GM21423 (cell line): ENCODE measurements at regions not wholly inside any gene's neighbourhood (a gene's known extent, or its start where the extent isn't known, plus 50 kb on each side); places are given as distances from the start of the nearest gene placed in this dataset.
"Not testable (repeated sequence)": the region's sequence is repeated elsewhere in the genome, so short reads cannot be mapped to it uniquely, and the experiment has no call there.

Source experiments
- ATAC-seq: cut with Tn5 transposase; IDR thresholded peaks from one replicate; pipeline ENCODE4 v1.9.1; 2021; ENCODE audit warnings: mild to moderate bottlenecking, moderate library complexity; ENCODE audit not compliant: unreplicated experiment

GRCh38 chr9:117775591-117775990, 71.4 kb downstream of the TLR4 start:
- no peak for ATAC-seq

GRCh38 chr9:117777823-117778222, 73.6 kb downstream of the TLR4 start:
- ATAC-seq = peak; percentile 80

- no peak for ATAC-seq
Measured at GRCh38 chr9:117779760-117780159, 75.6 kb downstream of the TLR4 start.

GRCh38 chr9:117782931-117783788, 79.0 kb downstream of the TLR4 start:
- peak; percentile 69 for ATAC-seq

GRCh38 chr9:117783828-117784227, 79.6 kb downstream of the TLR4 start:
- ATAC-seq = peak; percentile 90

- ATAC-seq = no peak
Measured at GRCh38 chr9:117784996-117785395, 80.8 kb downstream of the TLR4 start.

- no peak for ATAC-seq
Measured at GRCh38 chr9:117787746-117788145, 83.5 kb downstream of the TLR4 start.

- ATAC-seq = no peak
Measured at GRCh38 chr9:117795271-117795670, 91.1 kb downstream of the TLR4 start.

- ATAC-seq = no peak
Measured at GRCh38 chr9:117796681-117797080, 92.5 kb downstream of the TLR4 start.

GRCh38 chr9:117800389-117800788, 96.2 kb downstream of the TLR4 start:
- ATAC-seq = no peak

- no peak for ATAC-seq
Measured at GRCh38 chr9:117809751-117810150, 105.5 kb downstream of the TLR4 start.

GRCh38 chr9:117815315-117815714, 111.1 kb downstream of the TLR4 start:
- ATAC-seq = peak; percentile 86

- ATAC-seq = no peak
Measured at GRCh38 chr9:117815948-117816347, 111.7 kb downstream of the TLR4 start.

- no peak for ATAC-seq
Measured at GRCh38 chr9:117821954-117822353, 117.8 kb downstream of the TLR4 start.

- ATAC-seq = no peak
Measured at GRCh38 chr9:117823576-117823975, 119.4 kb downstream of the TLR4 start.

GRCh38 chr9:117825609-117826347, 121.6 kb downstream of the TLR4 start:
- peak; percentile 98 for ATAC-seq

GRCh38 chr9:117826837-117827236, 122.6 kb downstream of the TLR4 start:
- ATAC-seq = no peak

GRCh38 chr9:117827456-117827855, 123.3 kb downstream of the TLR4 start:
- no peak for ATAC-seq

GRCh38 chr9:117828466-117828865, 124.3 kb downstream of the TLR4 start:
- ATAC-seq = no peak

- no peak for ATAC-seq
Measured at GRCh38 chr9:117835798-117836197, 131.6 kb downstream of the TLR4 start.

- no peak for ATAC-seq
Measured at GRCh38 chr9:117839862-117840261, 135.7 kb downstream of the TLR4 start.

GRCh38 chr9:117851836-117852461, 147.7 kb downstream of the TLR4 start:
- not testable (repeated sequence) for ATAC-seq
